Testis (tissue), 2 donors: ENCODE measurements at regions not wholly inside any gene's neighbourhood (a gene's known extent, or its start where the extent isn't known, plus 50 kb on each side); places are given as distances from the start of the nearest gene placed in this dataset.

ENCODE experiments used
- DNase-seq: peaks from one replicate; pipeline ENCODE4 v3.0.0-alpha.2; 2019
- H3K27ac ChIP-seq, 2 donors: fragments of 200-600 bp; sonication (generic); one replicate each; pipeline ENCODE4 v1.5.1; 2019
- H3K27me3 ChIP-seq: fragments of 200-600 bp; sonication (generic); one replicate; pipeline ENCODE4 v1.5.1; 2019
- H3K36me3 ChIP-seq: fragments of 200-600 bp; sonication (generic); one replicate; pipeline ENCODE4 v1.5.1; 2017; ENCODE audit warnings: low read depth; ENCODE audit errors: missing control alignments
- H3K4me1 ChIP-seq: fragments of 200-600 bp; sonication (generic); one replicate; pipeline ENCODE4 v1.5.1; 2019
- H3K4me3 ChIP-seq, 2 donors: fragments of 200-600 bp; sonication (generic); one replicate each; pipeline ENCODE4 v1.5.1; 2017 to 2019
- H3K9me3 ChIP-seq: fragments of 200-600 bp; sonication (generic); one replicate; pipeline ENCODE4 v1.5.1; 2017
- POLR2A ChIP-seq: fragments of 450-650 bp; IDR thresholded peaks from one replicate; pipeline ENCODE4 v1.6.1; 2017; ENCODE audit warnings: antibody characterized with exemption, mild to moderate bottlenecking, moderate library complexity
- WGBS, 2 donors: methylation state at CpG; one replicate each; pipeline ENCODE4 v1.1.5; 2018; 5-methylcytosine and 5-hydroxymethylcytosine counted together
- intact Hi-C: fragments of 100-400 bp; cut with DNase I; formaldehyde crosslinking; loops from one replicate; pipeline ENCODE4 v1.15.1; 2023; ENCODE audit warnings: low total_unique reads
- TF ChIP-seq, protein P1 (sequence below), 3 experiments: fragments of 450-650 bp in 2 of 3; fragments of 200-600 bp in 1 of 3; sonication (generic) in 1 of 3; IDR thresholded peaks; one replicate each; pipeline ENCODE4 v1.5.1; 2016 to 2019; ENCODE audit warnings: antibody characterized with exemption in 3 of 3, mild to moderate bottlenecking in 2 of 3, moderate library complexity in 1 of 3

DNA sequence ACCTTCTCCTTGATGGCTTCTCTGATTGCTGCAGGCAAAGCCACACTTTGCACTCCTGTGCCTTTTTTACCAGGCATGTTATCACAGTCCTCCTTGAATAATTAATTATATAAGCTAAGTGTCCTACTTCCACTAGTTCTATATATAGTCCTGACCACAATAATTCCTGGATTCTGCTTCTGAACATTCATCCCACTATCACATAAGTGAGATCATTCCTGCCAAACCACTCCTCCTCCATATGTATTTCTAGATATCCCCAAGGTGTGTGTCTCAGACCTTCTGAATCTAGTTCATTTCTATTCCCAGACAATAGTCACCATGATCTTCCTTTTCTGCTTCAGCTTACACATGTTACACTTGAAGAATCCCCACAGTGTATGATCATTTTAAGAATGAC, 1237.5 kb upstream of the MAP3K7 start:
- Histone ChIP-seq H3K4me1 (no peaks in the 10 kb centered on the region), H3K4me3 (no peak overlapping the region), H3K27ac (no peak overlapping the region), H3K36me3 (no peaks in the 10 kb centered on the region), H3K27me3 (no peaks in the 10 kb centered on the region), H3K9me3 (no peaks in the 10 kb centered on the region)
- TF ChIP-seq, protein P1, sequence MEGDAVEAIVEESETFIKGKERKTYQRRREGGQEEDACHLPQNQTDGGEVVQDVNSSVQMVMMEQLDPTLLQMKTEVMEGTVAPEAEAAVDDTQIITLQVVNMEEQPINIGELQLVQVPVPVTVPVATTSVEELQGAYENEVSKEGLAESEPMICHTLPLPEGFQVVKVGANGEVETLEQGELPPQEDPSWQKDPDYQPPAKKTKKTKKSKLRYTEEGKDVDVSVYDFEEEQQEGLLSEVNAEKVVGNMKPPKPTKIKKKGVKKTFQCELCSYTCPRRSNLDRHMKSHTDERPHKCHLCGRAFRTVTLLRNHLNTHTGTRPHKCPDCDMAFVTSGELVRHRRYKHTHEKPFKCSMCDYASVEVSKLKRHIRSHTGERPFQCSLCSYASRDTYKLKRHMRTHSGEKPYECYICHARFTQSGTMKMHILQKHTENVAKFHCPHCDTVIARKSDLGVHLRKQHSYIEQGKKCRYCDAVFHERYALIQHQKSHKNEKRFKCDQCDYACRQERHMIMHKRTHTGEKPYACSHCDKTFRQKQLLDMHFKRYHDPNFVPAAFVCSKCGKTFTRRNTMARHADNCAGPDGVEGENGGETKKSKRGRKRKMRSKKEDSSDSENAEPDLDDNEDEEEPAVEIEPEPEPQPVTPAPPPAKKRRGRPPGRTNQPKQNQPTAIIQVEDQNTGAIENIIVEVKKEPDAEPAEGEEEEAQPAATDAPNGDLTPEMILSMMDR (IDR thresholded peaks at IDR 0.05) = no peak
- no peak for TF ChIP-seq POLR2A
- intact Hi-C loops = no loop called here
- DNase-seq = no peak

DNA sequence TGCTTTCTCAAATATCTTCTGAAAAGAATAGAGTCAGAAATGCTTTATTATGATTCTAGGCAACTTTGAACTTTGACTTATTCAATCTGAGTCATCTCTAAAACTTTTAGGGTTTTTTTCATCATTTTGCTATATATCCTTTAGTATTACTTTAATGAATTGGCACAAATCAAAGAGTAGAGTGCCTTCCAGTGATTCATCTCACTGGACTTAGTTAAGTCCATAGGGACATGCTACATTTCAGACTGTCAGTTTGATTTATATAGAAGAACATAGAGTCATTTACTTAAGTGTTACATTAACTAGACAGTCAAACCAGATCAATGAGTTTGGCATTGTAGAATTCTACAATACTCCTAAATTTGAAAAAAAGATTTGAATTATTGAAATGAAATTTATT, 1235.7 kb upstream of the MAP3K7 start:
- Histone ChIP-seq H3K27me3 (no peaks in the 10 kb centered on the region), H3K4me1 (no peaks in the 10 kb centered on the region), H3K36me3 (no peaks in the 10 kb centered on the region), H3K9me3 (no peaks in the 10 kb centered on the region), H3K4me3 (no peak overlapping the region), H3K27ac (no peak overlapping the region)
- intact Hi-C loops = no loop called here
- TF ChIP-seq, protein P1 (IDR thresholded peaks at IDR 0.05) = no peak
- no peak for TF ChIP-seq POLR2A
- no peak for DNase-seq

DNA sequence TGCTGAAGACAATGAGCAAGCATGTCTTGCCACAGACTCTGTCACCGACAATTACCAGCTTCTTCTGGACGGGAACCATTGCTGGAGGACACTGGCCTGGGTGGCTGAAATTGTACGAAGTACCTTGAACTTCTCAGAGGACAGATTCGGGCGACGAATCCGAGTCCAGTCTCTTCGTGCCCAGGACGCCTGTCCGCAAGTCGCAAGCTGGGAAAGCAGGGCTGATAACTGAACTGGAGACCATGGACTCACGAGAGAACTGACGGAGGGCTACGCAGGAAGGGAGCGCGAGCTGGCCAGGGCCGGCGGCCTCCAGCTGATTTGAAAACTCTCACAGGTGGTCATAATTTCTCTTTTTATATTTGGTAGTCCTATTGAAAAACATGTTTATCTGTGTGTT, 1229.5 kb upstream of the MAP3K7 start:
- peak; percentile 20 for DNase-seq
- peak overlapping the region; percentile 9 to 12 for H3K4me3 ChIP-seq
- H3K36me3 ChIP-seq = no peaks in the 10 kb centered on the region
- no peak overlapping the region for H3K27ac ChIP-seq
- H3K27me3 ChIP-seq = no peaks in the 10 kb centered on the region
- intact Hi-C loops = no loop called here
- WGBS, 2 donors = 53 to 67% methylated on average over 18 of the region's 18 CpGs
- no peaks in the 10 kb centered on the region for H3K4me1 ChIP-seq
- H3K9me3 ChIP-seq = no peaks in the 10 kb centered on the region
- no peak for TF ChIP-seq POLR2A
- TF ChIP-seq, protein P1 (IDR thresholded peaks at IDR 0.05) = no peak

DNA sequence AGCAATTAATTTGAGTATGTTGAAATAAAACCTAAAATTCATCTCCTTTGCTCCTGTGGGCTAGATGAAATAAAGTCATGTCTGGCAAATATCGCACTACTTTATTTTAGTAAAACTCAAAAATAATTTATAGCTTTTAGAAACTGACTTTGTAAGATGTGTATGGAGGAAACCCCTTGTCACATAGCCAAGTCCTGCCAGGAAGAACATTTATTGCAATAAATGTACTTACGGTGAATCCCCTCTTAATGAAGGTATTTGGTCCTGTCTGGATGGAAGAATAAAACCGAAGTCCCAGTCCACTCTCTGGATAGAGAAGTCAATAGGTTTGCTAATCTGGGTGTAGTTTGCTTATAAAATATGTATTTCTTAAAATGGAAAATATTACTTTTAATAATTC, 1226.8 kb upstream of the MAP3K7 start:
- WGBS, 2 donors = 82 to 87% methylated on average over 3 of the region's 3 CpGs

More for the DNA sequence above, 1226.8 kb upstream of the MAP3K7 start:
- intact Hi-C loops = no loop called here
- Histone ChIP-seq H3K36me3 (no peaks in the 10 kb centered on the region), H3K27me3 (no peaks in the 10 kb centered on the region), H3K27ac (no peak overlapping the region), H3K4me1 (no peaks in the 10 kb centered on the region), H3K4me3 (no peak overlapping the region), H3K9me3 (no peaks in the 10 kb centered on the region)
- DNase-seq = no peak
- TF ChIP-seq, protein P1 (IDR thresholded peaks at IDR 0.05) = no peak
- TF ChIP-seq POLR2A = no peak
